B cell (primary cell): ENCODE measurements at regions not wholly inside any gene's neighbourhood (a gene's known extent, or its start where the extent isn't known, plus 50 kb on each side); places are given as distances from the start of the nearest gene placed in this dataset.
"Not testable (repeated sequence)": the region's sequence is repeated elsewhere in the genome, so short reads cannot be mapped to it uniquely, and the experiment has no call there.

Experiments
- ATAC-seq: fragments of 200-7000 bp; cut with Tn5 transposase; one replicate; pipeline ENCODE4 v1.10.0; 2021; ENCODE audit warnings: low read depth, mild to moderate bottlenecking, moderate number of reproducible peaks, moderate library complexity
- CTCF ChIA-PET: fragments of 350-600 bp; sonication (Branson Sonifier 250); formaldehyde crosslinking; loops from one replicate; lab custom pipeline; 2021; ENCODE audit warnings: antibody characterized with exemption, inconsistent platforms; lab: Charles Lee
- POLR2A ChIA-PET: fragments of 350-600 bp; sonication (Branson Sonifier 250); formaldehyde crosslinking; loops from one replicate; lab custom pipeline; 2021; ENCODE audit warnings: antibody characterized with exemption; lab: Charles Lee
- DNase-seq: peaks from one replicate; pipeline ENCODE4 v3.0.0; 2013
- H2AFZ ChIP-seq: 2 replicates; pipeline ENCODE4 v1.6.1; 2012; ENCODE audit warnings: mild to moderate bottlenecking, low read depth, low read length; ENCODE audit not compliant: insufficient read depth, poor library complexity, severe bottlenecking
- H3K27ac ChIP-seq, 2 donors: 1 replicate in 1 of 2; 2 replicates in 1 of 2; pipeline ENCODE4 v1.5.1; 2012 to 2013; ENCODE audit warnings: low read length in 2 of 2, mild to moderate bottlenecking in 2 of 2, moderate library complexity in 1 of 2
- H3K27me3 ChIP-seq, 4 experiments: fragments of 200-600 bp in 1 of 4; sonication (generic) in 1 of 4; replicated peaks in 1 of 4; 1 replicate in 2 of 4; 2 replicates in 2 of 4; pipeline versions ENCODE4 v1.6.1 to v1.7.0; 2013 to 2016; ENCODE audit warnings: low read length in 3 of 4, mild to moderate bottlenecking in 2 of 4, mixed read lengths in 1 of 4, moderate library complexity in 1 of 4; ENCODE audit not compliant: insufficient read depth in 4 of 4, control insufficient read depth in 3 of 4; ENCODE audit errors: control extremely low read depth in 1 of 4
- H3K36me3 ChIP-seq, 2 experiments: replicated peaks in 1 of 2; 1 replicate in 1 of 2; 2 replicates in 1 of 2; pipeline versions ENCODE4 v1.6.1 to v1.7.1; 2013; ENCODE audit warnings: low read length in 1 of 2; ENCODE audit not compliant: insufficient read depth in 2 of 2, control insufficient read depth in 1 of 2; ENCODE audit errors: control extremely low read depth in 1 of 2, extremely low read depth in 1 of 2
- H3K4me1 ChIP-seq, 2 donors: fragments of 200-600 bp in 1 of 2; sonication (generic) in 1 of 2; 1 replicate in 1 of 2; 2 replicates in 1 of 2; pipeline versions ENCODE4 v1.5.1 to v1.6.1; 2013 to 2017; ENCODE audit warnings: low read length in 2 of 2; ENCODE audit not compliant: control insufficient read depth in 2 of 2, insufficient read depth in 2 of 2
- H3K4me2 ChIP-seq: replicated peaks from 2 replicates; pipeline ENCODE3; 2012; ENCODE audit warnings: mild to moderate bottlenecking, low read depth, low read length; ENCODE audit not compliant: poor library complexity, severe bottlenecking
- H3K4me3 ChIP-seq, 5 experiments: fragments of 200-600 bp in 1 of 5; sonication (generic) in 1 of 5; 1 replicate in 3 of 5; 2 replicates in 2 of 5; pipeline versions ENCODE4 v1.5.1 to v1.7.0; 2011 to 2016; ENCODE audit warnings: low read length in 4 of 5, mild to moderate bottlenecking in 4 of 5, low read depth in 2 of 5, control low read depth in 1 of 5, moderate library complexity in 1 of 5; ENCODE audit not compliant: insufficient read depth in 1 of 5; ENCODE audit errors: control extremely low read depth in 1 of 5, extremely low read depth in 1 of 5
- H3K79me2 ChIP-seq: fragments of 200-600 bp; sonication (generic); one replicate; pipeline ENCODE4 v1.6.0; 2016; ENCODE audit warnings: low read length; ENCODE audit not compliant: control insufficient read depth, insufficient read depth
- H3K9ac ChIP-seq: fragments of 200-600 bp; sonication (generic); 2 replicates; pipeline ENCODE4 v1.6.1; 2017; ENCODE audit warnings: mild to moderate bottlenecking, low read length, moderate library complexity
- H3K9me3 ChIP-seq, 3 donors: one replicate each; pipeline versions ENCODE4 v1.6.1 to v1.7.1; 2013; ENCODE audit warnings: low read length in 2 of 3; ENCODE audit not compliant: control insufficient read depth in 2 of 3, insufficient read depth in 1 of 3; ENCODE audit errors: control extremely low read depth in 1 of 3
- H4K20me1 ChIP-seq: 2 replicates; pipeline ENCODE4 v1.6.0; 2012; ENCODE audit warnings: mild to moderate bottlenecking, low read length; ENCODE audit not compliant: insufficient read depth, control insufficient read depth, poor library complexity, severe bottlenecking
- H3K27ac Mint-ChIP-seq: one replicate; pipeline ENCODE4 v1.8.0; 2021; ENCODE audit warnings: mixed read lengths
- H3K27me3 Mint-ChIP-seq: one replicate; pipeline ENCODE4 v1.8.0; 2021; ENCODE audit warnings: mixed read lengths
- H3K4me1 Mint-ChIP-seq: one replicate; pipeline ENCODE4 v1.8.0; 2021; ENCODE audit warnings: mixed read lengths
- H3K4me3 Mint-ChIP-seq: one replicate; pipeline ENCODE4 v1.8.0; 2021; ENCODE audit warnings: mixed read lengths
- H3K9me3 Mint-ChIP-seq: one replicate; pipeline ENCODE4 v1.8.0; 2022; ENCODE audit warnings: mixed read lengths; ENCODE audit not compliant: insufficient read depth
- WGBS: methylation state at CpG from one replicate; pipeline ENCODE4 v1.1.5; 2013; ENCODE audit warnings: missing lambda C conversion rate; ENCODE audit not compliant: insufficient coverage; 5-methylcytosine and 5-hydroxymethylcytosine counted together
- intact Hi-C: fragments of 100-400 bp; cut with micrococcal nuclease; formaldehyde crosslinking; loops from one replicate; pipeline ENCODE4 v1.10.0; 2022

- H3K9me3 ChIP-seq, H3K36me3 ChIP-seq, ATAC-seq, H3K27ac ChIP-seq, H3K27ac Mint-ChIP-seq, H3K79me2 ChIP-seq, H3K4me1 Mint-ChIP-seq, H3K27me3 Mint-ChIP-seq, H3K4me3 ChIP-seq, H4K20me1 ChIP-seq, POLR2A ChIA-PET, H3K27me3 ChIP-seq, H3K4me1 ChIP-seq, H3K4me3 Mint-ChIP-seq, CTCF ChIA-PET, intact Hi-C loops, H3K4me2 ChIP-seq, H3K9me3 Mint-ChIP-seq, H3K9ac ChIP-seq, H2AFZ ChIP-seq, DNase-seq: not testable (repeated sequence)
- 94% methylated on average over 3 of the region's 10 CpGs for WGBS
These were observed 160.6 kb downstream of the POTEM start for GRCh38 chr14:19127664-19128435.

GRCh38 chr14:19131553-19131952 is 164.3 kb downstream of the POTEM start:
- DNase-seq, ATAC-seq, H3K4me3 Mint-ChIP-seq, H3K27me3 ChIP-seq, H3K9me3 ChIP-seq, H3K27ac ChIP-seq, H3K9me3 Mint-ChIP-seq, H3K4me2 ChIP-seq, H3K9ac ChIP-seq, H3K4me1 ChIP-seq, CTCF ChIA-PET, H3K27ac Mint-ChIP-seq, H3K36me3 ChIP-seq, POLR2A ChIA-PET, H3K79me2 ChIP-seq, H3K4me1 Mint-ChIP-seq, H4K20me1 ChIP-seq, intact Hi-C loops, H3K27me3 Mint-ChIP-seq, H3K4me3 ChIP-seq, H2AFZ ChIP-seq: not testable (repeated sequence)
- WGBS: no CpG with 5 or more reads among the region's 12 CpGs

GRCh38 chr14:19132013-19132835 is 165.0 kb downstream of the POTEM start:
- H3K4me3 ChIP-seq, H3K79me2 ChIP-seq, POLR2A ChIA-PET, ATAC-seq, H4K20me1 ChIP-seq, DNase-seq, H3K9me3 ChIP-seq, H3K9me3 Mint-ChIP-seq, CTCF ChIA-PET, H3K27ac ChIP-seq, H3K4me1 ChIP-seq, H3K9ac ChIP-seq, H3K27ac Mint-ChIP-seq, H3K4me1 Mint-ChIP-seq, H3K36me3 ChIP-seq, H3K27me3 Mint-ChIP-seq, H3K4me3 Mint-ChIP-seq, H2AFZ ChIP-seq, H3K27me3 ChIP-seq, H3K4me2 ChIP-seq, intact Hi-C loops: not testable (repeated sequence)
- WGBS: no CpG with 5 or more reads among the region's 45 CpGs

GRCh38 chr14:19132836-19133120 is 165.5 kb downstream of the POTEM start:
- H3K4me3 ChIP-seq, ATAC-seq, H3K4me3 Mint-ChIP-seq, H3K9me3 Mint-ChIP-seq, H3K4me1 ChIP-seq, CTCF ChIA-PET, POLR2A ChIA-PET, H3K27ac Mint-ChIP-seq, H3K27me3 ChIP-seq, DNase-seq, H3K4me2 ChIP-seq, H3K36me3 ChIP-seq, intact Hi-C loops, H3K27ac ChIP-seq, H4K20me1 ChIP-seq, H2AFZ ChIP-seq, H3K79me2 ChIP-seq, H3K27me3 Mint-ChIP-seq, H3K9me3 ChIP-seq, H3K9ac ChIP-seq, H3K4me1 Mint-ChIP-seq: not testable (repeated sequence)
- no CpG with 5 or more reads among the region's 22 CpGs for WGBS
